Astrocyte of the cerebellum (primary cell): ENCODE measurements at regions not wholly inside any gene's neighbourhood (a gene's known extent, or its start where the extent isn't known, plus 50 kb on each side); places are given as distances from the start of the nearest gene placed in this dataset.

Experiments
- DNase-seq: peaks from one replicate; pipeline ENCODE4 v3.0.0-alpha.2; 2011; ENCODE audit warnings: low read depth
- H3K4me3 ChIP-seq: 2 replicates; pipeline ENCODE4 v1.5.1; 2011; ENCODE audit warnings: mild to moderate bottlenecking, low read depth, low read length, moderate library complexity
- CTCF ChIP-seq: IDR thresholded peaks from 2 replicates; pipeline ENCODE4 v1.5.1; 2012; ENCODE audit warnings: low read length, low read depth, moderate library complexity, mild to moderate bottlenecking; ENCODE audit errors: missing control alignments
- in situ Hi-C: cut with HindIII; loops from 2 replicates; pipeline ENCODE4 v1.10.0; 2017; ENCODE audit warnings: low sequenced_read_pairs

GRCh38 chr11:112485280-112485679 lies 224.6 kb upstream of the PLET1 start:
- TF ChIP-seq CTCF = no peak
- in situ Hi-C loops = loop anchor here (5.0 kb wide), 1 partner anchor 42 kb away; no protein-coding TSS in a partner anchor
- DNase-seq = no peak
- H3K4me3 ChIP-seq = no peak overlapping the region

GRCh38 chr11:112497826-112498225 lies 237.2 kb upstream of the PLET1 start:
- TF ChIP-seq CTCF = no peak

GRCh38 chr11:112498701-112499100 lies 238.0 kb upstream of the PLET1 start:
- TF ChIP-seq CTCF = no peak
- no peak for DNase-seq
- in situ Hi-C loops = no loop called here
- no peak overlapping the region for H3K4me3 ChIP-seq

More at GRCh38 chr11:112497826-112498225, 237.2 kb upstream of the PLET1 start:
- H3K4me3 ChIP-seq = no peak overlapping the region
- in situ Hi-C loops = no loop called here
- DNase-seq = no peak

GRCh38 chr11:112499153-112499880 lies 238.7 kb upstream of the PLET1 start:
- in situ Hi-C loops = no loop called here
- no peak for DNase-seq
- no peak for TF ChIP-seq CTCF
- H3K4me3 ChIP-seq = no peak overlapping the region

- H3K4me3 ChIP-seq = no peak overlapping the region
- no peak for TF ChIP-seq CTCF
- in situ Hi-C loops = no loop called here
- no peak for DNase-seq
Observed at GRCh38 chr11:112499881-112500204, 239.2 kb upstream of the PLET1 start.

- in situ Hi-C loops = no loop called here
- no peak for DNase-seq
- no peak for TF ChIP-seq CTCF
Observed at GRCh38 chr11:112503410-112503809, 242.8 kb upstream of the PLET1 start.

GRCh38 chr11:112504056-112504455 lies 243.4 kb upstream of the PLET1 start:
- no peak for DNase-seq
- no peak overlapping the region for H3K4me3 ChIP-seq
- in situ Hi-C loops = no loop called here
- TF ChIP-seq CTCF = no peak

More at GRCh38 chr11:112503410-112503809, 242.8 kb upstream of the PLET1 start:
- no peak overlapping the region for H3K4me3 ChIP-seq
